Pancreas (tissue), 10 donors: ENCODE measurements at regions not wholly inside any gene's neighbourhood (a gene's known extent, or its start where the extent isn't known, plus 50 kb on each side); places are given as distances from the start of the nearest gene placed in this dataset.

Experiments
- ATAC-seq, 4 donors: fragments of 200-7000 bp; cut with Tn5 transposase; one replicate each; pipeline versions ENCODE4 v1.8.0 to v1.9.1; 2020; ENCODE audit warnings: mild to moderate bottlenecking in 4 of 4, moderate library complexity in 4 of 4
- DNase-seq, 6 donors: peaks; one replicate each; pipeline ENCODE4 v3.0.0-alpha.2; 2020
- FAIRE-seq: peaks from 2 replicates; lab custom pipeline; 2012; peaks lifted over from hg19 to GRCh38; lab: Jason Lieb, UNC
- H3K27ac ChIP-seq, 4 donors: fragments of 200-600 bp; sonication (generic); 1 replicate in 3 of 4; 2 replicates in 1 of 4; pipeline versions ENCODE4 v1.5.0 to v1.8.0; 2020
- H3K27me3 ChIP-seq, 4 donors: fragments of 200-600 bp; one replicate each; pipeline ENCODE4 v1.8.0; 2021
- H3K36me3 ChIP-seq, 3 donors: fragments of 200-600 bp; sonication (generic) in 1 of 3; one replicate each; pipeline versions ENCODE4 v1.5.0 to v1.8.0; 2020 to 2021
- H3K4me1 ChIP-seq, 3 donors: fragments of 200-600 bp; one replicate each; pipeline ENCODE4 v1.8.0; 2021
- H3K4me3 ChIP-seq, 4 donors: fragments of 200-600 bp; sonication (generic) in 2 of 4; one replicate each; pipeline versions ENCODE4 v1.5.0 to v1.8.0; 2020 to 2021
- H3K9me3 ChIP-seq, 4 donors: fragments of 200-600 bp; one replicate each; pipeline ENCODE4 v1.8.0; 2021
- CTCF ChIP-seq, 4 donors: fragments of 200-600 bp; sonication (generic) in 3 of 4; IDR thresholded peaks; one replicate each; pipeline versions ENCODE4 v1.5.0 to v1.8.0; 2021; ENCODE audit warnings: antibody characterized with exemption in 4 of 4
- WGBS, 2 donors: extraction: QIAGEN DNeasy Blood & Tissue Kit; methylation state at CpG; one replicate each; pipeline ENCODE4 v1.1.7; 2013; 5-methylcytosine and 5-hydroxymethylcytosine counted together
- intact Hi-C, 3 donors: fragments of 100-400 bp; cut with DNase I; formaldehyde crosslinking; loops; one replicate each; pipeline versions ENCODE4 v1.11.1 to v1.14.2; 2022
- donor health status: healthy with polysubstance abuse.
- donor health status: DM: no; HTN: no; CAD: no; lungs with moderate emphysema.
- donor health status: DM: no; HTN: no; CAD: no.
- donor health status: control.
- donor health status: control.
- donor health status: Bipolar disorder and iron deficiency.
- donor health status: DM: yes; HTN: yes; CAD: no.
- donor health status: DM: no; HTN: no; CAD: no.
- donor health status: DM: no; HTN: no; CAD: no.
- donor health status: DM: yes; HTN: yes; CAD: no.

DNA sequence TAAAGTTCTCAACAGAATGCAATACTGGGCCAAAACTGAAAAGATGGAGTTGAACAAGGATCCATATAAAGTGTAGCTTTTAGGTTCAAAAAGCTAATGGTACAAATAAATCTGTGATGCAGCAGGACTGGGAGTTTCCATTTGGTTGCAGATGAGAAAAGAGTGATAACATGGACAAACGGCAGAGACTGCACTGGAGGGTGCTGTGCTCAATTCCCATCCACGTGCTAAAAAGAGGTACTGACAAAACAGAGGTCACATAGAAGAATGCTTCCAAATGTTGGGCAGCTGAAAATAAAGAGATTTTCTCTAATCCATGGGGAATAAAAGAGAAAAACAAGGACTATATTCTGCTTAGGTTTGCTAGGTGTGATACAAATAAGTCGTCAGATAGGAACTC is 461.6 kb downstream of the LIG4 start:
- H3K4me3 ChIP-seq = no peak overlapping the region
- DNase-seq (no peak), ATAC-seq (no peak), FAIRE-seq (no peak)
- H3K36me3 ChIP-seq = no peaks in the 10 kb centered on the region
- intact Hi-C loops = no loop called here
- TF ChIP-seq CTCF (IDR thresholded peaks at IDR 0.05) = no peak
- no peaks in the 10 kb centered on the region for H3K4me1 ChIP-seq
- no peak overlapping the region for H3K27ac ChIP-seq
- no peaks in the 10 kb centered on the region for H3K9me3 ChIP-seq
- no peaks in the 10 kb centered on the region for H3K27me3 ChIP-seq
- WGBS, 2 donors = 43% methylated on average over 3 of the region's 3 CpGs

GRCh38 chr13:107753291-107753690 is 462.0 kb downstream of the LIG4 start:
- Histone ChIP-seq H3K36me3 (no peaks in the 10 kb centered on the region), H3K4me3 (no peak overlapping the region), H3K27me3 (no peaks in the 10 kb centered on the region), H3K4me1 (no peaks in the 10 kb centered on the region), H3K9me3 (no peaks in the 10 kb centered on the region), H3K27ac (no peak overlapping the region)
- ATAC-seq (no peak), FAIRE-seq (no peak), DNase-seq (no peak)
- WGBS, 2 donors = 73 to 86% methylated on average over 4 of the region's 4 CpGs
- TF ChIP-seq CTCF (IDR thresholded peaks at IDR 0.05) = no peak
- intact Hi-C loops = no loop called here

DNA sequence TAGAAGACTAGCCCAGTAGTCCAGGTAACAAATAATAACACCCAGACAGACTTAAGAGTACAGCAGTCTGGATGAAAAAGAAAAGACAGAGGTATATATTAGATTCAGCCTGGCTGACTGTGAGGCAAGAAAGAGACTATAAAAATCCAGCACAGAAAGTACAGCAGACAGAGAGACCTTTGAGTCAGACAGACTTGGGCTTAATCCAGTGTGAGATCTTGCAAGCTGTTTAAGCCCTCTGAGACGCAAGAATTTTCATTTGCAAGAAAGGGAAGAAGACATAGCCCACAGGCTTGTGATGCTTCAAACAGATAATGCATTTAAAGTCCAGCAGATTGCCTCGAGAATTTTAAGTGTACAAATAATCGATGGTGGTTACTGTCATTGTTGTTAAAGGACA is 471.4 kb downstream of the LIG4 start:
- intact Hi-C loops = no loop called here
- DNase-seq (no peak), FAIRE-seq (no peak), ATAC-seq (no peak)
- TF ChIP-seq CTCF (IDR thresholded peaks at IDR 0.05) = no peak
- 57 to 59% methylated on average over 3 of the region's 3 CpGs for WGBS, 2 donors
- Histone ChIP-seq H3K4me3 (no peak overlapping the region), H3K4me1 (no peaks in the 10 kb centered on the region), H3K27me3 (no peaks in the 10 kb centered on the region), H3K36me3 (no peaks in the 10 kb centered on the region), H3K9me3 (no peaks in the 10 kb centered on the region), H3K27ac (no peak overlapping the region)

DNA sequence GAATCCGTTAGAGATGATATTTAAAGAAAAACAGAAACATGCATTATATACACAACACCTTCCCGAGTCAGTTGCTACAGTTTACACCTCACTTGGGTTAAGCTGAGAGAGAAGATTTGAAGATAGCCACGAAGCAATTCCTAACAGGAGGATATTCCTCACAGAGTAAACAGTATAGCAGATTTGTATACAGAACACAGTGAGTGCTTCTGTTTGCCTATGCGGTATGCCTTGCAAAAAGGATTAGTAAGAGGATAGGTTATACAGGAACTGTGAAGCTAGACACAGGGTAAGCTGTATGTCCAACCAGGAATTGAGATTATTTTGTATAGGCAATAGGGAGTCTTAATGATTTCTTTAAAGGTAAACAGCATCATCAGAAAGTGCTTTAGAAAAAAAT is 471.8 kb downstream of the LIG4 start:
- intact Hi-C loops = no loop called here
- H3K9me3 ChIP-seq = no peaks in the 10 kb centered on the region
- no peak overlapping the region for H3K4me3 ChIP-seq
- DNase-seq = no peak
- H3K27ac ChIP-seq = no peak overlapping the region
- ATAC-seq = no peak
- 34 to 36% methylated on average over 4 of the region's 4 CpGs for WGBS, 2 donors
- no peaks in the 10 kb centered on the region for H3K36me3 ChIP-seq
- no peak for TF ChIP-seq CTCF (IDR thresholded peaks at IDR 0.05)
- no peaks in the 10 kb centered on the region for H3K27me3 ChIP-seq
- H3K4me1 ChIP-seq = no peaks in the 10 kb centered on the region
- FAIRE-seq = no peak

DNA sequence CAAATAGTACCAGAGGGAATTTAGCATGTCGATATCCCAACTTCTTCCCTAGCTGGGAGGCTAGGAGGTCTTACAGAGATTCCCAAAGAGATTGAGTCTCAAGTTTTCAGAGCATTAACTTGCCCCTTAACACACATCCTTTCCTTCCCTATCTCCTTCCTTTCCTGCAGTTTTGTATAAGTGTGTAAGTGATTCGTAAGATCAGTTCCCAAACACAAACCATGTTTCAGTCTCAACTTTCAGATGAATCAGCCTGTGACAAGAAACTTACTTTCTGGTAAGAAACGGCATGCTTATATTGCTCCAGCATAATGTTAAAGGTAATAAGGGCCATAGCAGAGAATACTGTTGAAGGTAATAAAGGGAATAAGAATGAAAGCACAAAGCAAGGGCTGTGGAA is 472.2 kb downstream of the LIG4 start:
- ATAC-seq = no peak
- Histone ChIP-seq H3K27me3 (no peaks in the 10 kb centered on the region), H3K36me3 (no peaks in the 10 kb centered on the region), H3K4me3 (no peak overlapping the region), H3K27ac (no peak overlapping the region), H3K9me3 (no peaks in the 10 kb centered on the region), H3K4me1 (no peaks in the 10 kb centered on the region)
- TF ChIP-seq CTCF (IDR thresholded peaks at IDR 0.05) = no peak
- no peak for DNase-seq
- 64 to 80% methylated on average over 3 of the region's 3 CpGs for WGBS, 2 donors
- intact Hi-C loops = no loop called here
- no peak for FAIRE-seq
